ENCODE measurements at regions not wholly inside any gene's neighbourhood (a gene's known extent, or its start where the extent isn't known, plus 50 kb on each side); places are given as distances from the start of the nearest gene placed in this dataset.

GRCh38 chr20:62555642-62556420, 80.0 kb upstream of the GATA5 start (continued):
- TF ChIP-seq ZHX1 (CRISPR knock-in tag; IDR thresholded peaks at IDR 0.05; ENCODE audit: low read depth) (0 out of 2 replicates have a peak, but pooled peaks have one; percentile 36), ZHX2 (IDR thresholded peaks at IDR 0.05; ENCODE audit: low read depth) (peak; percentile 70), ZHX2 (CRISPR knock-in tag; IDR thresholded peaks at IDR 0.05; ENCODE audit: borderline replicate concordance) (no peak), ZNF383 (CRISPR knock-in tag; IDR thresholded peaks at IDR 0.05; ENCODE audit: borderline replicate concordance) (no peak), ZBTB46 (CRISPR knock-in tag; IDR thresholded peaks at IDR 0.05; ENCODE audit: borderline replicate concordance) (no peak), ZBTB39 (CRISPR knock-in tag; IDR thresholded peaks at IDR 0.05) (no peak), SRSF9 (IDR thresholded peaks at IDR 0.05; ENCODE audit: borderline replicate concordance, insufficient read depth, low read depth, low read length, poor library complexity, severe bottlenecking) (no peak), DZIP1 (CRISPR knock-in tag; IDR thresholded peaks at IDR 0.05) (no peak), THAP7 (CRISPR knock-in tag; IDR thresholded peaks at IDR 0.05) (no peak), ZNF776 (CRISPR knock-in tag; IDR thresholded peaks at IDR 0.05) (peak; percentile 41; the same call in 1 of the 2 replicates)

Data from HepG2 (cell line).